Nephron (organoid): ENCODE measurements at regions not wholly inside any gene's neighbourhood (a gene's known extent, or its start where the extent isn't known, plus 50 kb on each side); places are given as distances from the start of the nearest gene placed in this dataset.

Experiments
- H3K27ac Mint-ChIP-seq, 3 experiments: 2 replicates each; pipeline ENCODE4 v1.8.0; 2020; ENCODE audit warnings: mixed read lengths in 3 of 3, mild to moderate bottlenecking in 2 of 3, moderate library complexity in 1 of 3
- H3K27me3 Mint-ChIP-seq: 2 replicates; pipeline ENCODE4 v1.8.0; 2021; ENCODE audit warnings: low read depth, mild to moderate bottlenecking, moderate library complexity, mixed read lengths
- H3K36me3 Mint-ChIP-seq: 2 replicates; pipeline ENCODE4 v1.8.0; 2020; ENCODE audit warnings: low read depth, mixed read lengths
- H3K4me1 Mint-ChIP-seq: 2 replicates; pipeline ENCODE4 v1.8.0; 2020; ENCODE audit warnings: mixed read lengths
- H3K4me3 Mint-ChIP-seq, 3 experiments: 2 replicates each; pipeline ENCODE4 v1.8.0; 2020; ENCODE audit warnings: mild to moderate bottlenecking in 3 of 3, mixed read lengths in 3 of 3, moderate library complexity in 2 of 3
- H3K9me3 Mint-ChIP-seq: 2 replicates; pipeline ENCODE4 v1.8.0; 2020; ENCODE audit warnings: mixed read lengths
- TF ChIP-seq, protein P1 (sequence below), 3 experiments: fragments of 200-600 bp; sonication (generic); IDR thresholded peaks; one replicate each; pipeline ENCODE4 v1.5.0; 2021; ENCODE audit warnings: antibody characterized with exemption in 3 of 3; ENCODE audit not compliant: unreplicated experiment in 3 of 3

DNA sequence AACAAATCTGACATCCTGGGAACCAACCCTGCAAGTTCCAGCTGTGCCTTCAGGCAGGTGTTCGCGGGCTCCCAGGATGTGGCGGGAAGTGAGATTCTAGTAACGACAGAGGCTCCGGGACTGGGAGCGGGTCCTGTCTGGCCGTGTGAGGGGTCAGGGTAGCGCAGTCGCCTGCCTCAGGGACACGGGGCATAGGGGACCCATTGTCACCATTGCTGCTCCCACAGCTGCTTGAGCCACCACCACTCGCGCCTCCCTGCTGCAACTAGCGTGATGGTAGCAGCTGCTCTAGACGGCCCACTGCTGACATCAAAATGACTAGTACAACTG is 468.5 kb downstream of the CDH9 start:
- H3K4me3 Mint-ChIP-seq, result no peak overlapping the region
- TF ChIP-seq, protein P1, sequence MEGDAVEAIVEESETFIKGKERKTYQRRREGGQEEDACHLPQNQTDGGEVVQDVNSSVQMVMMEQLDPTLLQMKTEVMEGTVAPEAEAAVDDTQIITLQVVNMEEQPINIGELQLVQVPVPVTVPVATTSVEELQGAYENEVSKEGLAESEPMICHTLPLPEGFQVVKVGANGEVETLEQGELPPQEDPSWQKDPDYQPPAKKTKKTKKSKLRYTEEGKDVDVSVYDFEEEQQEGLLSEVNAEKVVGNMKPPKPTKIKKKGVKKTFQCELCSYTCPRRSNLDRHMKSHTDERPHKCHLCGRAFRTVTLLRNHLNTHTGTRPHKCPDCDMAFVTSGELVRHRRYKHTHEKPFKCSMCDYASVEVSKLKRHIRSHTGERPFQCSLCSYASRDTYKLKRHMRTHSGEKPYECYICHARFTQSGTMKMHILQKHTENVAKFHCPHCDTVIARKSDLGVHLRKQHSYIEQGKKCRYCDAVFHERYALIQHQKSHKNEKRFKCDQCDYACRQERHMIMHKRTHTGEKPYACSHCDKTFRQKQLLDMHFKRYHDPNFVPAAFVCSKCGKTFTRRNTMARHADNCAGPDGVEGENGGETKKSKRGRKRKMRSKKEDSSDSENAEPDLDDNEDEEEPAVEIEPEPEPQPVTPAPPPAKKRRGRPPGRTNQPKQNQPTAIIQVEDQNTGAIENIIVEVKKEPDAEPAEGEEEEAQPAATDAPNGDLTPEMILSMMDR (IDR thresholded peaks at IDR 0.05; ENCODE audit: unreplicated experiment in 3 of 3), result no peak
- H3K9me3 Mint-ChIP-seq, result peaks cover 7% of the 10 kb centered on the region
- H3K4me1 Mint-ChIP-seq, result no peaks in the 10 kb centered on the region
- no peak overlapping the region for H3K27ac Mint-ChIP-seq
- no peaks in the 10 kb centered on the region for H3K27me3 Mint-ChIP-seq
- no peaks in the 10 kb centered on the region for H3K36me3 Mint-ChIP-seq

DNA sequence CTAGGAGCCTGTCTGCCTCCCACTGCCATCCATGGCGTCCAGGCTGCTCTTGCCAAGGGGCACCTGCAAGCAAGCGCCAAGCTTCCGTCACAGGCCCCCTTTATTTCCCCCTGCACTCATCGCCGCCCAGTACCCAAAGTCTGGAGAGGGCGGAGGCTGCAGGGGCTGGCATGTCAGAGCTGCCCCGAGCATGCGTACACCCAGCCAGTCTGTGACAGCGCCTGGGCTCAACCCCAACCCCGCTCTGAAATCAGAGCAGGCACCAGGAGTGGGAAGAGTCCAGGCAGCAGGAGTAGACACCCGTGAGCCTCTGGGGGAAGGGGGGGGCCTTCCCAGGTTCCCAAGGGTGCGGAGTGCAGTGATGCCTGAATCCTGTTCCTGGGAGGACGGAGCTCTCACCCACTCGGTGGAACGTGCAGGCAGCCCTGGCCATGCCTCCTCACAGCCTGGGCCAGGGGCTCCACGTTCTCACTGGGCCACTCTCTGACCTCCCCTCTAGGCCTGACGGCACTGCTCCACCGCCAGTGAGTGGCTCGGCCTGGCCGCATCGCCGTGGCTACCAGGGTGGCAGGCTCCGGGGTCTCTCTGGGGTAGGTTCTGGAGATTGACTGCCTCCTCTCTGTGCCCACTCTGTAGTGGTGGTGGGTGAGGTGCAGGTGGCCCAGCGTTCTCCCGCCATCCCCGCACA is 469.0 kb downstream of the CDH9 start:
- peaks cover 7% of the 10 kb centered on the region for H3K9me3 Mint-ChIP-seq

DNA sequence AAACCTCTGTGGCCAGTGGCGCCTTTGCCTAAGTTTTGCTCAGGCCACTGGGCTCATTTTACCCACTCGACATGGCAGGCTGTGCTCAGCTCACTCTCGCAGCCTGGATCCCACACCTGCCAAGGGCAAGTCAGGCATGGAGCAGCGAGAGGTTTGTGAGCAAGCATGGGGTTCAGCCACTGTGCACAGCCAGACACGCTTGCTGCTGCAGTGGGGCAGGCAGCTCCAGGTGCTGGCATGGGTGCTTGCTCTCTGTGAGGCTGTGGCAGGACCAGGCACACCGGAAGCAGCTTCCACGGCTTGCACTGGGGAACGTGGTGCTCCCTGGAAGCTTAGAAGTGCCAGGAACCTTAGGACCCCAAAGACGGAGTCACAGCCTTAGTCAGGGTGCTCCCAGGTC is 470.1 kb downstream of the CDH9 start:
- Mint-ChIP-seq H3K27ac (no peak overlapping the region), H3K36me3 (no peaks in the 10 kb centered on the region), H3K4me1 (no peaks in the 10 kb centered on the region), H3K9me3 (peaks cover 7% of the 10 kb centered on the region), H3K27me3 (no peaks in the 10 kb centered on the region), H3K4me3 (no peak overlapping the region)
- TF ChIP-seq, protein P1 (IDR thresholded peaks at IDR 0.05; ENCODE audit: unreplicated experiment in 3 of 3), result no peak

More for the DNA sequence above, 469.0 kb downstream of the CDH9 start:
- no peak overlapping the region for H3K4me3 Mint-ChIP-seq
- no peak overlapping the region for H3K27ac Mint-ChIP-seq
- no peaks in the 10 kb centered on the region for H3K4me1 Mint-ChIP-seq
- H3K36me3 Mint-ChIP-seq, result no peaks in the 10 kb centered on the region
- TF ChIP-seq, protein P1 (IDR thresholded peaks at IDR 0.05; ENCODE audit: unreplicated experiment in 3 of 3), result no peak
- H3K27me3 Mint-ChIP-seq, result no peaks in the 10 kb centered on the region

DNA sequence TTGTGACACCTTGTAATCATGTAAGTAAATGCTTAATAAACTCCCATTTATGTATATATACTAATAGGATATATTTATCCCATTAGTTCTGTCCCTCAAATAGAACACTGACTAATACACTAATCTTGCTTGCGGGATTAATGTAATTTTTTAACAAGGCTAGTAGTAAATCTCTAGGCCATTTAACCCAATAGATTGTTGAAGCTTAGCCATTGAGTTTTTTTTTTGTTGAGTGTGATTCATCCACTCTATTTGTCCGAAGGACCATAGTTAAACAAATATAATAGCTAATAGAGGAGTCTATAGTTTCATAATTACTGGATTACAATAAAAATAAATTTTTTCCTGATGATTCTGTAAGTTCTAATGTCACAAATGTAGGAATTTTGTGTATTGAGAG is 474.4 kb downstream of the CDH9 start:
- Mint-ChIP-seq H3K4me3 (no peak overlapping the region), H3K36me3 (no peaks in the 10 kb centered on the region), H3K27ac (no peak overlapping the region), H3K27me3 (no peaks in the 10 kb centered on the region), H3K9me3 (peaks cover 7% of the 10 kb centered on the region), H3K4me1 (no peaks in the 10 kb centered on the region)
- TF ChIP-seq, protein P1 (IDR thresholded peaks at IDR 0.05; ENCODE audit: unreplicated experiment in 3 of 3), result no peak

DNA sequence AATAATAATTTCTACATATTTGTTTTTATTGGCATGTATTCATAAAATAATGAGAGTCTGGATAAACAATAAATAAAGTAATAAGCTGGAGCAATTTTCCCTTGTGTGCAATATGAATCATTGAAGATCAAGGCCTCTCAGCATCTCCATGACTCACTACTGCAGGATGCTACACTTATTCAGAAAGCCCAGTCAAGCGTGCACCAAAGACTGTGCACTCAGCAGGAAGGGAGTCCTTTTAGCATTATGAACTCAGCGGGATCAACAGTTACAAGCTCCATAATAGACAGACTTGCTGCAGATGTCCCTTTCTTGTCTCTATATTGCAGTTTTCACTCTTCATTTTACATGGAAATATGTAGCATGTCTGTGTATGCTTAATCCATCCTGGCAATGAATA is 485.3 kb downstream of the CDH9 start:
- no peaks in the 10 kb centered on the region for H3K27me3 Mint-ChIP-seq
- H3K9me3 Mint-ChIP-seq, result no peaks in the 10 kb centered on the region
- H3K4me1 Mint-ChIP-seq, result no peaks in the 10 kb centered on the region
- TF ChIP-seq, protein P1 (IDR thresholded peaks at IDR 0.05; ENCODE audit: unreplicated experiment in 3 of 3), result no peak
- H3K36me3 Mint-ChIP-seq, result no peaks in the 10 kb centered on the region
- no peak overlapping the region for H3K27ac Mint-ChIP-seq
- no peak overlapping the region for H3K4me3 Mint-ChIP-seq

DNA sequence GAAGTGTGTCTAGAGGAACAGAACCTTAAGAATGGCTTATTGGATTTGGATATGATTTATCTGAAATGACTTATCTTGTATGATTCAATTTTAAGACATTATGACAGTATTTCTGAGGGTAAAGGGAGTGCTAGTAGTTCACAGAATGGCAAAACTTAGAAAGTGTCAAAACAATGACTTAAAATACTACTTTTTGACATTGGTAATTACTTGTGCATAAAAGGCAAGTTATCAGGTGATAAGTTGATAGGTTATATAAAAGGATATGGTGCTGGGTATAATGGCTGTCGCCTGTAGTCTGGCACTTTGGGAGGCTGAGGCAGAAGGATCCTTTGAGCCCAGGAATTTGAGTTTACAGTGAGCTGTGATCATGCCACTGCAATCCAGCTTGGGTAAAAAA is 494.4 kb downstream of the CDH9 start:
- Mint-ChIP-seq H3K36me3 (no peaks in the 10 kb centered on the region), H3K4me1 (no peaks in the 10 kb centered on the region), H3K9me3 (peaks cover 3% of the 10 kb centered on the region), H3K27ac (no peak overlapping the region), H3K27me3 (no peaks in the 10 kb centered on the region), H3K4me3 (no peak overlapping the region)
- TF ChIP-seq, protein P1 (IDR thresholded peaks at IDR 0.05; ENCODE audit: unreplicated experiment in 3 of 3), result no peak
